Kasumi-1 (cell line): ENCODE measurements at regions not wholly inside any gene's neighbourhood (a gene's known extent, or its start where the extent isn't known, plus 50 kb on each side); places are given as distances from the start of the nearest gene placed in this dataset.
"Not testable (repeated sequence)": the region's sequence is repeated elsewhere in the genome, so short reads cannot be mapped to it uniquely, and the experiment has no call there.

Experiments
- DNase-seq, 2 experiments: peaks; one replicate each; lab custom pipeline; 2025; lab: John Stamatoyannopoulos, UW

GRCh38 chr2:123717636-123718334 lies 307.3 kb upstream of the CNTNAP5 start:
- DNase-seq, result no peak

DNA sequence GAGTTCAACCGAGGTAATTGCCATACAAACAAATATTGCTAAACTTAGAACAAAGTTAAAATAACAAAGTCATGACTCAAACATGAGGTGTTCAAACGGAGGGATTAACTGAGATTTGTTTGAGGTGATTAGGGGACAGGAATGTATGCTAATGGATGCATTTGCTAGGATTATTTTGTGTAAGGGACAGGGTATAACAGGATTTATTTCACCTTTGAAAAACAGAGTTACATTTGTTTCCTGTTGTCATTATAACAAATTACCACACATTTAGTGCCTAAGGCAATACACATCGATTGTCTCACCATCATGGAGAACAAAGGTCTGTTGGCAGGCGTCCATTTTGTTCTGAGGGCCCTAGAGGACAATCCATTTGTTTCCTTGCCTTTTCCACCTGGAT lies 304.3 kb upstream of the CNTNAP5 start:
- no peak for DNase-seq

DNA sequence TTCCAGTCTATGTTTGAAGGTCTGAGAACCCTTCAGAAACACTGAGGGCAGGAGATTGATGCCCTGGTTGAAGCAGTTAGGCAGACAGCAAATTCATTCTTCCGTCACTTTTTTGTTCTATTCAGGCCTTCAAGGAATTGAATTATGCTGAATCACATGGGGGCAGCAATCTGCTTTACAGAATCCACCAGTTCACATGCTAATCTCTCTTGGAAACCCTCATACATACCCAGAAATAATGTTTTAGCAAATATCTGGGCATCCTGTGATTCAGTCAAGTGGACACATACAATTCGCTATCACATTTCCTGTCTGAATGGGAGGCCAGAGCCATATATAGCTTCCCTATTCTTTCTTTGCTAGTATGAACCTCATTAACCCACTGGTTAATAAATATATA lies 301.4 kb upstream of the CNTNAP5 start:
- no peak for DNase-seq

- DNase-seq, result no peak
Observed at GRCh38 chr2:123732563-123732962, 292.5 kb upstream of the CNTNAP5 start.

GRCh38 chr2:123737371-123737770 lies 287.7 kb upstream of the CNTNAP5 start:
- DNase-seq, result no peak

DNA sequence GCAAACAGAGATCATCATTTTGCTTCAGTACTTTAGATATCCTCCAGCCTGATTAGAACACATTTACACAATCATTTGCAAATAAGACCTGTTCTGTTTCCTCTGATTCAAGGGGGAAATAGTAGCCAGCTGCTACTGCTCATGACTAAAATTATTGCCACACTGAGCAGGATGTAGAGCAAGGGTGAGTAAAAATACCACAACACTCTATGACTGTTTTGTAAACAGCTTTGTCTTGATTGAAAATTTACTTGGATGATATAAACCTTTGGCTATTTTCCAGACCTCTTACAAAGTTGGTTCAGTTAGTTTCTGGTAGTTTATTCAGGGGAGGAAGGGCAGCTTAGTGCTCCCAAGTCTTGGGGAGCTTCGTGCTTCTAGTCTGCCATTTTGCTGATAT lies 286.4 kb upstream of the CNTNAP5 start:
- DNase-seq, result peak; percentile 24 to 60

GRCh38 chr2:123746006-123746405 lies 279.1 kb upstream of the CNTNAP5 start:
- no peak for DNase-seq

DNA sequence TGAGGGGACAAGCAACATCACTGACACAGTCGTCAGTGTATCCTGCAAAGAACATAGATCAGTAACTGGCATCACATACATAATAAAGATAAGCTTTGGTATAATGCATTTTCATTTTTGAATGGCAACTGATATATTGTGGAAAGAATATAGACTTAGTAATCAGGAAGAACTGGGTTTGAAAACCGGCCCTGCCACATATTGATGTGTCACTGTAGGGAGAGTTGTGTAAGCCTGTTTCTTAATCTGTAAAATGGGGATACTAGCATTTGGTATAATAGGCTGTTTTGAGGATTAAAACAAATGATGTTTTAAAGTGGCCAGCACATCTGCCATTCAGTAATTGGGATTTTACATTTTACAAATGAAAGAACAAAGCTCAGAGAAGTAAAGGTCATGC lies 277.8 kb upstream of the CNTNAP5 start:
- no peak for DNase-seq

DNA sequence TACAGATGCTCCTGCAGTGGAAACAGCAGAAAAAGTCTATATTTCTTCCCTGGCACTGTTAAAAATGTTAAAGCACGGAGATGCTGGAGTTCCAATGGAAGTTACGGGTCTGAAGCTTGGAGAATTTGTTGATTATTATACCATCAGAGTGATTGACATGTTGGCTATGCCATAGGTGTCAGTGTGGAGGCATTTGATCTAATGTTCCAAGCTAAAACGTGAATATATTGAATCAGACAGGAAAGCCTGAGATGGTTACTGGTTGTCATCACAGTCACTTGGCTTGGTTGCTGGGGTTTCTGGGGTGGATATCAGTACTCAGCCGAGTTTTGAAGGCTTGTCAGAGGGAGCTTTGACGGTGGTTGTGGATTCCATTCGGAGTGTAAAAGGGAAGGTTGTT lies 262.9 kb upstream of the CNTNAP5 start:
- DNase-seq, result no peak

DNA sequence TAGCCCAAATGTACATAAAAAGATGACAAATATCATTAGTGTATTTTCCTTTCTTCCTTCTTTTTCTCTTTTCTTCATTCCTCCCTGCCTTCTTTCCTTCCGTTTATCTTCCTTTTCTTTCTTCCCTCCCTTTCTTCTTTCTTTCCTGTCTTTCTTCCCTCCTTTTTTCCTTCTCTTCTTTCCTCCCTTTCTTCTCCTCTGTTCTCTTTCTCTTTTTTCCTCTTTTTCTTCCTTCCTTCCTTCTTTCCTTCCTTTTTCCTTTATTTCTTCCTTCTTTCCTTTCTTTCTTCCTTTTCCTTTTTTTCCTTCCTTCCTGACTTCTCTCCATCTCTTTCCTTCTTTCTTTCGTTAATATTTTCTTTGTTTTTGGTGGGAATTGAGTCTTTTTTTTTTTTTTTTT lies 256.9 kb upstream of the CNTNAP5 start:
- DNase-seq, result no peak

- no peak for DNase-seq
Observed at GRCh38 chr2:123769001-123769400, 256.1 kb upstream of the CNTNAP5 start.

DNA sequence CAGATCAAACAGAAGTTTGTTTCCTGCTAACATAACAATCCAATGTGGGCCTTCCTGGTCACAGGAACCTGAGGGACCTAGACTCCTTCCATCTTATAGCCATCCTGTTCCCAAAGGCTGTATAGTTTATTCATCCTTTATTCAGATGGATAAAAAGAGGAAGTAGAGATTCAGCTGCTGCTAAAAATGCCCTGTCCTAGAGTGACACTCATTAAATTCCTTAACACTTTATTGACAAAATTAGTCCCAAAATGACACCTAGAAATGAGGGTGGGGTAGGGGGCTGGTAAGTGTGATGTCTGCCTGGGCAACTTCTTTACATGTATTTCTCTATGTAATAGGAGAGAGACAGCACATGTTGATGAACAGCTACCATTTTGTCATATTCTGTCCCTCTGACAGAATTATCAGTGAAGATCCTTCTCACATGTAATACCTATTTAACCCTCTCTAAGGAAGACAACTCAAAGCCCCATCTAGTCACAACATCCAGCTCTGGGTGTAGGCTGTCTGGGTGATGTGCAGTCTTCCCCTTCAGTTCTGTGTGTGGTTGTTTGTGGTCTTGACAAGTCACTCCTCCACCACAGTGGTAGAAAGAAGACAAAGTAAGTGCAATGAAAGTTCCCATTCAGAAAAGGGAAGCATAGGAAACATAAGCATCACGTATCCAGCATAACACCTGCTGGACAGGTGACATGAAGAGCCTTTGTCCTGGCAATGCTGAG lies 253.9 kb upstream of the CNTNAP5 start:
- peak; percentile 68 for DNase-seq

GRCh38 chr2:123771928-123772632 lies 253.0 kb upstream of the CNTNAP5 start:
- peak; percentile 87 to 91 for DNase-seq

DNA sequence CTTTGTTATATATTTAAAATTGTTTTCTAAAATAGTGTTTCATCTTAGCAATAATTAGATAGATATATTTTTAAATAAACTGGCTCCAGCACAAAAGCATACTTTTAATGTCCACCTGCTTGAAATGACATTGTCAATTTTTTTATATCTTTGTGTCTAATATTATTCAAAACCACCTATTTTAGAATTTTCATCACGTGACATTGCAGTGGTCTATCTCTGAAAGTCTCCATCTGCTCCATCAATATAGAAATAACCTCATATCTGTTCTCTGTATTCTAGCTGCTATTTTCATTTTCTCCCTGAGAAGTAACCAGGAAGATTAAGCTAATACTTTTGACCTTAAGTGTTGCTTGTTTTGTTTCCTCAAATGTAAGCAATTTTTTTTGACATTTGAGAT lies 248.0 kb upstream of the CNTNAP5 start:
- DNase-seq, result no peak

GRCh38 chr2:123783164-123783563 lies 241.9 kb upstream of the CNTNAP5 start:
- DNase-seq, result no peak

DNA sequence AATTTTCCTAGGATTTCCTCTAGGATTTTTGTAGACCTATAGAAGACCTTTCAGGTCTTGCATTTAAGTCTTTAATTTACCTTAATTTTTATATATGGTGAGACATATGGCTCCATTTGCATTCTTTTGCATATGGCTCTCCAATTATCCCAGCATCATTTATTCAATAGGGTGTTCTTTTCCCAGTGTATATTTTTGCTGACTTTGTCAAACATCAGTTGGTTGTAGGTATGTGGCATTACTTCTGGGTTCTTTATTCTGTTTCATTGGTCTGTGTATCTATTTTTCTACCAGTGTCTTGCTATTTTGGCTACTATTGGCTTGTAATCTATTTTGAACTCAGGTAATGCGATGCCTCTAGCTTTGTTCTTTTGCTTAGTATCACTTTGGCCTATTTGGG lies 239.8 kb upstream of the CNTNAP5 start:
- no peak for DNase-seq

DNA sequence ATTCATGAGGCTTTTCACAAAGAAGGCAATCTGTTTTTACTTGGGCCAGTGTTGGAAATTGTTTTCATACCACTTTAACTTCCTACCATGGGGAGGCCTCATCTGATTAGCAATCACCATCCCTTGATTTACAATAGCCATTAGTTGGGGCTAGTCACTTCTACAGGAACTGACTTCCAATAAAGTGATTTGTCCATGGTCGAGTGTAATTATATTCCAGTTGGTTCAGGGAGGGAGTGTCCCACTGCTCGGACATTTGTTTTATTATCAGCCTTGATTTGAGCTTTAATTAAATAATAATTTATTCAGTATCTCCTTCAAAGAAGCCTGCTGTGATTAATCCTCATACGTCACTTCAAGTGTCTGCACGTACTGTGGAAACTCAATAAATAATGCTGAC lies 233.9 kb upstream of the CNTNAP5 start:
- DNase-seq, result no peak

DNA sequence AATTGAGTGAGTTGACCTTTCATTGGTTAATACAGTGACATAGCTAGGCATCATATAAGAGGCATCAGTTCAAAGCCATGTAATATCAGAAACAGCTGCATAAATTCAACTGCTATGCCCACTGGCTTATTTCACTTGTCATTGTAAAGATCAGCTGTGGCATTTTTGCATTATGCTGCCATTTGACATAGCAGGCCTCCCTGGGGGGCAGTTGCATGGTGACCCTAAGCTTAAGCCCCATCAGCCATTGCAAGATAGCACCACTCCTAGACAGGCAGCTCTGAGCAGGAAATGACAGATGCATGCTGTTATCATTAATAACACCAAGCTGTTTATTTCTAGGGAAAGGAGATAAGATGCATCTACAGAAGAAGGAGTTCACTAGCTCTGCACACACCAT lies 233.4 kb upstream of the CNTNAP5 start:
- DNase-seq, result no peak

DNA sequence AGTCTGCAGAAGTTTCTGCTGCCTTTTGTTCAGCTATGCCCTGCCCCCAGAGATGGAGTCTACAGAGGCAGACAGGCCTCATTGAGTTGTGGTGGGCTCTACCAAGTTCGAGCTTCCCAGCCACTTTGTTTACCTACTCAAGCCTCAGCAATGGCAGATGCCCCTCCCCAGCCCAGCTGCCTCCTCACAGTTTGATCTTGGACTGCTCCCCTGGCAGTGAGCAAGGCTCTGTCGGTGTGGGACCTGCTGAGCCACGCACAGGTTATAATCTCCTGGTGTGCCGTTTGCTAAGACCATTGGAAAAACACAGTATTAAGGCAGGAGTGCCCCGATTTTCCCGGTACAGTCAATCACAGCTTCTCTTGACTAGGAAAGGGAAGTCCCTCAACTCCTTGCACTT lies 221.0 kb upstream of the CNTNAP5 start:
- not testable (repeated sequence) for DNase-seq

- not testable (repeated sequence) for DNase-seq
Observed at GRCh38 chr2:123805746-123806145, 219.3 kb upstream of the CNTNAP5 start.

DNA sequence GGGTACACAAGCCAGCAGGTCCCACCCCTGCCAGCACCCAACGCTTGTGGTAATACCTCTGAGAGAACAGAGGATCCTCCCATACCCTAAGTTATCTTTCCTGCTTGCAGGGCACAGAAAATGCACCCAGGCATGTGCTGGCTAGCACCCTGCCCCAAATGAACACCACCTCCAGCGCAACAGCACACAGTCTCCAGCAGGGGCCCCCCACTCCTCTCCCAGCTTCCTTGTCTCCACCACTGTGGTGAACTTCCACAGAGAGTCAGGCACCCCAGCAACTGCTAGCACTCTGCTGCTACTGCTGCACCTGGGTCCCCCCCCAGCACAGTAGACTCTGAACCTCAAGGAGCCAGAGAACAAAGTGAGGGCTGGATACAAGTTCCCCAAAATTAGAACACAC lies 216.8 kb upstream of the CNTNAP5 start:
- DNase-seq, result peak; percentile 21 to 22

DNA sequence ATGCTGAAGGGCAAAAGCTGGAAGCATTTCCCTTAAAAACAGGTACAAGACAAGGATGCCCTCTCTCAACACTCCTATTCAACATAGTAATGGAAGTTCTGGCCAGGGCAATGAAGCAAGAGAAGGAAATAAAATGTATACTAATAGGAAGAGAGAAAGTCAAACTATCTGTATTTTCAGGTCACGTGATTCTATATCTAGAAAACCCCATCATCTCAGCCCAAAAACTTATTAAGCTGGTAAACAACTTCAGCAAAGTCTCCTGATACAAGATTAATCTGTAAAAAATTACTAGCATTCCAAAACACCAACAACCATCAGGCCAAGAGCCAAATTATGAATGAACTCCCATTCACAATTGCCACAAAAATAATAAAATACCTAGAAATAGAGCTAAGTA lies 213.2 kb upstream of the CNTNAP5 start:
- DNase-seq, result no peak

DNA sequence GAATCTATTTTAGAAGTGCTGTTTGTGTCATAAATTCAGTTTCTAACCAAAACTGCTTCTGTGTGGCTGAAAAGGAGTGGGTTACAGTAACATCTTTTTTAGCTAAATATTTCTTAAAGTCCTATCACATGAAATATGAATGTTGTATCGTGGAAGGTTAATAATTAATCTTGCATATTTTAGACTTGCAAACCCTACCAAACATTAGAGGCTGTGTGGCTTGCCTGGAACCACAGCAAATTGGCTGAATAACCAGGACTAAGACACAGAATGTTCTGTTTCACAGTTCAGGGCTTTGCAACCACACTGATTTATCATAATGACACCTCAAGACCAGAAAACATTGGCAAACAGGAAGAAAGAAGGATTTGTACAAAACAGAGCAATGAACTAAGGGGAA lies 208.9 kb upstream of the CNTNAP5 start:
- no peak for DNase-seq
